ENCODE measurements at regions not wholly inside any gene's neighbourhood (a gene's known extent, or its start where the extent isn't known, plus 50 kb on each side); places are given as distances from the start of the nearest gene placed in this dataset.

GRCh38 chr6:23222724-23223123, 653.4 kb downstream of the HDGFL1 start:
- no peak for DNase-seq (ENCODE audit: low read depth)

DNA sequence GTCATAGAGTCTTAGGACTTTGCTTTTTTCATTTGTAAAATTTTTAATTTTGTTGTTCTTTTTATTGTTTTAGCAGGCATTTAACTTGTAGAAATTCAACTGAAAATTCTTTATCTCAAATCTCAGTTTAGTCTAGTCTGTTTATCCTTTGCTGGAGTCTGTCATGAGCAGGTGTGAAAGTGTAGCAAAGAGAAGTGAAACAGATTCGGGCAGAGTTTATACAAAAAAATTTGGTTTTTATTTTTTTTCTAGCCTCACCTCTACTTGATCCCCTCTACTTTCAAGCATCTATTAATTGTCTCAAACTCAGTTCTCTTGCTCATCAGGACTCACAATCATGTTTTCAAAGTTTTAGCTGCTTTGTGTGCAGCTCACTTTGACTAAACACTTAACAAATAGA, 655.2 kb downstream of the HDGFL1 start:
- DNase-seq (ENCODE audit: low read depth): no peak

GRCh38 chr6:23228439-23229024, 659.2 kb downstream of the HDGFL1 start:
- peak; percentile 75 for DNase-seq (ENCODE audit: low read depth)

DNA sequence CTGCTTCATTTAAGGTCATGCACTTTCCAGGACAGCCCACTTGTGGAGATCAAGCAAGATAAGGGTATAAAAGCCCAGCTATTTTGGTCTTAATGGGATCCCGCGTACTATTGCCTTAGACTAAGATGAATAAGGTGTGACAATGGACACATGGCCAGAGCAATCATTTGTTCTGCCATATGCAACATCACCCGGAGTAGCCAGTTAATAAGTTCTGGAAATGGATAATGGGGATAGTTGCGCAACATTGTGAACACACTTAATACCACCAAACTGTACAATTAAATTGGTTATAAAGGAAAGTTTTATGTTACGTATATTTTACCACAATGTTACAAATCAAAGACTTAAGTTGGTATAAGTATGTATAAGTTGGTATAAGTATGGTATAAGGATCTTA, 674.5 kb downstream of the HDGFL1 start:
- peak; percentile 11 for DNase-seq (ENCODE audit: low read depth)

- peak; percentile 58 for DNase-seq (ENCODE audit: low read depth)
Measured at GRCh38 chr6:23244300-23244699, 674.9 kb downstream of the HDGFL1 start.

- no peak for DNase-seq (ENCODE audit: low read depth)
Measured at GRCh38 chr6:23245572-23245971, 676.2 kb downstream of the HDGFL1 start.

DNA sequence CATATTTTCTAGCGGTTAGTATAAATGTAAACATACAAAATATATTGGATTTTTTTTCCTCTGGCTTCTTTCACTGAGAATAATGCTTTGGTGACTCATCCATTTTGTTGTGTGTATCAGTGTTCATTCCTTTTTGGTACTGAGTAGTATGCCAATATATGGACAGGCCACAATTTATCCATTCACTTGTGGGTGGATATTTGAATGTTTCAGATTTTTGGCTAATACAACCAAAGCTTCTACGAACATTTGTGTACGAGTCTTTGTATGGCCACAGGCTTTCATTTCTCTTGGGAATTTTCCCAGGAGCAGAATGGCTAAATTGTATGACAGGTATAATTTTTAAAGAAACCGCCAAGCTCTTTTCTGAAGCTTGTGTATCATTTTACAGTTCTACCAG, 677.5 kb downstream of the HDGFL1 start:
- DNase-seq (ENCODE audit: low read depth): no peak

DNA sequence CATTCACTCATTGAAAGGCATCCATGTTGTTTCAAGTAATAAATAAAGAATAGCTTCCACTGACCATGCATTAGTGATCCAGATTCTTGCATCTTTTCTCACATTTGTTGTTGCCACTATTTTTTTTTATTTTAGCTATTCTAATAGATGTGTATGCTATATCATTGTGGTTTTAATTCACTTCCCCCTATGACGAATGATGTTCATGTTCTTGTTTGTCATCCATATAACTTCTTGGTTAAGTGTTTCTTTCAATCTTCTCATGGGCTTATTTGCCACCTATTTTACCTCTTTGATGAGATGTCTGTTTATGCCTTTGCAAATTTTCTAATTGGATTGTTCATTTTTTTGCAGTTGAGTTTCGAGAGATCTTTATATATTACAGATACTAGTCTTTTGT, 681.2 kb downstream of the HDGFL1 start:
- DNase-seq (ENCODE audit: low read depth): no peak

GRCh38 chr6:23262864-23263263, 693.5 kb downstream of the HDGFL1 start:
- DNase-seq (ENCODE audit: low read depth): no peak

- DNase-seq (ENCODE audit: low read depth): no peak
Measured at GRCh38 chr6:23265270-23265669, 695.9 kb downstream of the HDGFL1 start.

DNA sequence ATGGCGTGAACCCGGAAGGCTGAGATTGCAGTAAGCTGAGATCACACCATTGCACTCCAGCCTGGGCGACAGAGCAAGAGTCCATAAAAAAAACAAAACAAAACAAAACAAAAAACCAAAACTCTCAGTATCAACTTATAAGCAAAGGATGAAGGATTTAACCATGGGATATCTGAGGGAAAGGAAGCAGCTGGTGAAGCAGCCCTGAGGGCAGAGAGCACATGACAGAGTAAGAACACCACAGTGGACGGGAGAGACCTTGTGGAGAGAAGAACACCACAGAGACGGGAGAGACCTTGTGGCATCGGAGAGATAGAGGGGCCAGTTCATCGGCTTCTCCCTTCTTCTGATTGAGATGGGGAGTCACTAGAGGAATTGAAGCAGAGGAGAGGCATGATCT, 697.2 kb downstream of the HDGFL1 start:
- peak; percentile 20 for DNase-seq (ENCODE audit: low read depth)

- no peak for DNase-seq (ENCODE audit: low read depth)
Measured at GRCh38 chr6:23267651-23268050, 698.3 kb downstream of the HDGFL1 start.

DNA sequence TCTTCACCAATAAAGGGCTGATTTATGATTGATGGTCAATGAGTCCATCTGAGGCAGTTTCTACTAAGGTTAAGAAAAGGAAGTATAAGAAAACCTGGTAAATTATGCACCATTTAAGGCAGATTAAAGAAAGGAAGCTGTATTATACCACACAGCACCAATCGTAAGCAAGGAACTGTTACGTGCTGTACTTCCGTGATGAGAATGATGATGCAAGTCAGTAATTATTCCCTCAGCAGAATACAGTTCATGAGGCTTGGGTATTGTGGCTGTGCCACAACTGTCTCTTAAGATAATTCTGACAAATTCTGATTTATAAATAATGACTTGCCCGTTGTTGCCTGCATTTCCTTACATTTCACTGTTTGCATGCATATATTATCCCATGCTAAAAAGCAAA, 699.0 kb downstream of the HDGFL1 start:
- DNase-seq (ENCODE audit: low read depth): no peak

- no peak for DNase-seq (ENCODE audit: low read depth)
Measured at GRCh38 chr6:23269436-23269835, 700.1 kb downstream of the HDGFL1 start.

DNA sequence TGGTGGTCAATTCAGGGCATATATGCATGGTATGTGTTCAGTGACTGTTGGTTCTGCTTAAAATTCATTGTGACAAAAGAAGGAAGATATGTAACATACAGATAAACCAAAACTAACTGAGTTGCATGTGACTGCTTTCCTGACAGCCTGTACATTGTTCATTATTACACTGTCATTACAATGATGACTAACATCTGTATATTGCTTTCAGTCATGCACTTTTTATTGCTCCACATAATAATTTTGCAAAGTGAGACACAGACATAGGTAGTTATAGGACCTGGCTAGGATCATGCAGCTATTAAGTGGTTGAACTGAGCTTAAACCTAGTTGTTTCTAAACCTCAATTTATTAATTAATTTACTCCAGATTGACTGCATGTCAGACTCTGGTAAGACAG, 703.2 kb downstream of the HDGFL1 start:
- DNase-seq (ENCODE audit: low read depth): no peak

- no peak for DNase-seq (ENCODE audit: low read depth)
Measured at GRCh38 chr6:23277521-23278179, 708.3 kb downstream of the HDGFL1 start.

GRCh38 chr6:23278180-23278532, 708.8 kb downstream of the HDGFL1 start:
- DNase-seq (ENCODE audit: low read depth): no peak

DNA sequence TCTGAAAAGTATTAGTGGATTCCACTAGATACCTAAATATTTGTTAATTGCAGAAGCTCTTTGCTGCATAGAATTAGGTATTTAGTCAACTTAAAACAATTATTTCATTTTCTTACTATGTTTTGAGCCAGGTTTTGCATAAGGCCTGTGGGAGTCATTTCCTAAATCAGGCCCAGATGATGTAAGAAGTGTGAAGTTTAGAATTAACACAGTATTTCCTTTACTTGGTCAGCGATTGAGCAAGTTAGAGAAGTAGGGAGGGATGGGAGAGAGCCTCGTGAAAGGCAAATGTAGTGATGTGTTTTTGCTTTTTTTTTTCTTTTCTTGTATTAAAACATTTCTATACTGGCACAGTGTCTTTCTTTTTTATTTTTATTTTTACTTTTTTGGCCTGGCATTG, 711.1 kb downstream of the HDGFL1 start:
- no peak for DNase-seq (ENCODE audit: low read depth)

DNA sequence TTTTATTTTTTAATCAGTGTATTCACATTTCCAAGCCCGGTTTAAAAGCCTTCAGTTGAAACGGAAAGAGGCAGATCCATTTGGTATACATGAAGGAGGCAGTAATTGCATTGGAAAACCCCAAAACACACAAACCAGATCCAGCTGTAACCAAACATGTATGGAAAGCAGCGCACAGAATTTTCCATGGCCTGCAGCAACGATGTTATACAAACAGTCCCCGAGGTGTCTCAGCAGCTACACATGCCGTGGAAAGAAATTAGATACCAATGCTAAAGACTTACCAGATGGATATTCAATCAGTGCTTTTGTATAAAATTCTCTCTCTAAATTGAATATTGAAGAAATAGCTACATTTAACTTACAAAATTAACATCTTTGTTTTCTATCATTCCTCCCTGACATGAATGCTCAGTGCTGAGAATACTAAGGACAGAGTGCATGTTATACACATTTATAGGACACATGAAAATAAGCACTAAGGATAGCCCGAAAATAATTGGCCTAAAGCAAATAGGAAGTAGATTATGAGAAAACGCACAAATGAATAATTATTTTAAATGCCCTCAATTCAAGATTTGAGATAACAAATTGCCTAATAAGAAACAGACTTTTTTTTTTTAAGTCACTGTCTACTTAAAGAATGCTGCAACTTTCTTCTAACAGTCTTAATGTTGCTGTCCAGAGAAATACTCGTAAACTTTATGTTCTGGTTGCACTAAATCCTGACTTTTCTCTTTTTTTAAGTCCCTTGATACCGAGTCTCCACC, 713.1 kb downstream of the HDGFL1 start:
- DNase-seq (ENCODE audit: low read depth): no peak

- DNase-seq (ENCODE audit: low read depth): no peak
Measured at GRCh38 chr6:23293653-23294052, 724.3 kb downstream of the HDGFL1 start.

DNA sequence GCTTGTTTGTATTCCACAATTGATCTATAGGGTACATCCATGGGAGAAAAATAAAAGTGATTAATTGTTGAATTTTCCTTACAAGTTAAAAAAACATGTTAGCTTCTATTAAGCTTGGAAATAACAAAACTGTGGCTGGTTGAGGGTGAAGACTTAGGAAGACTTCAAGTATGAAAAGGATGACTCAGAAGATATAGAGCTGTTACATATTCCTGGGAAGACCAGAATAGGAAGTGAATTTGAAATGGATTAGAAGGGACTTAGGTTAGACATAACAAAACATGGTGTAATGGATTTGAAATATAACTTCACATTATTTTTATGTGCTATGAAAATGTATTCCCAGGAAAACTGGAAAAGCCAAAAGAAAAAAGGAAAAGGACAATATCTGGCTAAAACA, 732.2 kb downstream of the HDGFL1 start:
- DNase-seq (ENCODE audit: low read depth): no peak

GRCh38 chr6:23302514-23302913, 733.1 kb downstream of the HDGFL1 start:
- no peak for DNase-seq (ENCODE audit: low read depth)

DNA sequence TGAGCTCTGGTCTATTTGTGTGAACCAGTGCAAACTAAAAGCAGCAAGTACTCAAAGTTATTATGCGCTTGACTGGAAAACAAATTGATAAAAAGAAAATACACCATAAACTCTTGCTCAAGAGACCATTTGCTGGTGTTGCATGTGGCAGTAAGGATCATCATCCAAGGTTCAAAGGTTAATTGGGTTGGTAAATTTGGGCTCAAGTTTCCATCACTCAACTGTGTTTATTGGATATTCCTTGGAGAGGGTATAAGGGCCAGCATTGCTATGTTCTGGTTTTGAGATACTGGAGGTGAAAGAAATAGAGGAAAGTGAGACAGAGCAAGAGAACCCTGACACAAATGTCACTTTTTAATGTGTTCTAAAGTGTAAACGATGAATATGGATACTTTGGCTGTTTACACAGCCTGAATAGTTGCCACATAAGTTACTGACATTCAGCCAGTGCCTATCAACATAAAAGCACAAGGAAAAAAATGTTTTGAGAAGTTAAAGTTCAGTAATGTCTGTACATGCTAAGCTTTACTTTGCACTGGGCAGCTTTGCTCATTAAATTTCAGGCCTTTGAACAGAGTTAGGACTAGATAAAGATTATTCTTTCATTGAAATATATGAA, 736.1 kb downstream of the HDGFL1 start:
- no peak for DNase-seq (ENCODE audit: low read depth)

Measured in M059J (cell line).